ENCODE measurements at regions not wholly inside any gene's neighbourhood (a gene's known extent, or its start where the extent isn't known, plus 50 kb on each side); places are given as distances from the start of the nearest gene placed in this dataset.

DNA sequence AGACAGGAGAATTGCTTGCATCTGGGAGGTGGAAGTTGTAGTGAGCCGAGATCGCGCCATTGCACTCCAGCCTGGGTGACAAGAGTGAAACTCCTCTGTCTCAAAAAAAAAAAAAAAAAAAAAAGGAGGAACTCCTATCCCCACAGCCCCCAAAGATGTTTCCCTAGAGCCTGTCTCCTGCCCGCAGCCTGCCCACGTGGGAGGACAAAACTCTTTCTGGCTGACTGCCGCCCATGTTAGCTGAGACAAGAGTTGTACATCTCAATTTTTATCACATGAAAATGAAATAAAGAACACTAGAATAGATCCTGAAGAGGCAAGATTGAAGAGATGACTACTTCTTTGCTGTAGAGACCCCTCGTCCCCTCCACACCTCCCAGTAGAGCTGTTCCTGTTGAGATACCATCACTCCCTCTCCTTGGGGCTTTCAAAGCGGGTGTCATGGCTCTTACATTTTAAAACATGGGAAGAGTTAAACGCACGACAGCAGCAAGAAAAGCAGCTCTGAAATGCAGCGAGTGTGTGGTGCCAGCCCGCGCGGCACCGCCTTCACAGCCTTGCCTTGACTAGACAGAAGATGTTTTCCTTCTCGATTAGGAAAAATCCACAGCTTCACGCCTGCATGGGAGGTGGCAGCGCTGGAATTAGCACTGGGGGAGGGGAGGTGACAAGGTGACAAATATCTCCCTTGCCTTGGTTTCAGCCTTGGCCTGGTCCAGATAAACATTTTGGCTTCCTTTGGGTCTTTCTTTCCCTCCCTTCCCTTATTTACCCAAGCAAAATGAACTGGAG is 253.4 kb upstream of the CSF3R start:
- TF ChIP-seq, protein P1, sequence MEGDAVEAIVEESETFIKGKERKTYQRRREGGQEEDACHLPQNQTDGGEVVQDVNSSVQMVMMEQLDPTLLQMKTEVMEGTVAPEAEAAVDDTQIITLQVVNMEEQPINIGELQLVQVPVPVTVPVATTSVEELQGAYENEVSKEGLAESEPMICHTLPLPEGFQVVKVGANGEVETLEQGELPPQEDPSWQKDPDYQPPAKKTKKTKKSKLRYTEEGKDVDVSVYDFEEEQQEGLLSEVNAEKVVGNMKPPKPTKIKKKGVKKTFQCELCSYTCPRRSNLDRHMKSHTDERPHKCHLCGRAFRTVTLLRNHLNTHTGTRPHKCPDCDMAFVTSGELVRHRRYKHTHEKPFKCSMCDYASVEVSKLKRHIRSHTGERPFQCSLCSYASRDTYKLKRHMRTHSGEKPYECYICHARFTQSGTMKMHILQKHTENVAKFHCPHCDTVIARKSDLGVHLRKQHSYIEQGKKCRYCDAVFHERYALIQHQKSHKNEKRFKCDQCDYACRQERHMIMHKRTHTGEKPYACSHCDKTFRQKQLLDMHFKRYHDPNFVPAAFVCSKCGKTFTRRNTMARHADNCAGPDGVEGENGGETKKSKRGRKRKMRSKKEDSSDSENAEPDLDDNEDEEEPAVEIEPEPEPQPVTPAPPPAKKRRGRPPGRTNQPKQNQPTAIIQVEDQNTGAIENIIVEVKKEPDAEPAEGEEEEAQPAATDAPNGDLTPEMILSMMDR (conservative IDR thresholded peaks at IDR 0.05; ENCODE audit: low read depth, low read length) = no peak
- no peak for DNase-seq (ENCODE audit: low read depth)
- H3K4me3 ChIP-seq (ENCODE audit: low read length) = no peak overlapping the region

DNA sequence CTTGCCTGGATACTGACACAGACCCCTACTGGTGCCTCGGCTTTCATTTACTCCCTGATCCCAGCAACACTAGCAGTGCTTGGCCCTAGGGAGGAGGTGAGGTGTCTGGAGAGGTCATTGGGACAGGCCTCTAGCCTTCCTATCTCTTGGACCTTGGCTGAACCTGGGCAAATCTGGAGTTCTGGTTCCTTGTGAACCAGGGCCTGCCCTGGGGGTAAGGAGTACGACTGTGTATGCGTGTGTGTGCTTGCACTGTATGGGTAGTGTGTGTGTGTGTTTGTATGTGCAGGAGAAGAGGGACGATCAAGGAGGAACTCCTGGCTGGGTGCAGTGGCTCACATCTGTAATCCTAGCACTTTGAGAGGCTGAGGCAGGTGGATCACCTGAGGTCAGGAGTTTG is 252.7 kb upstream of the CSF3R start:
- TF ChIP-seq, protein P1 (conservative IDR thresholded peaks at IDR 0.05; ENCODE audit: low read depth, low read length) = no peak
- DNase-seq (ENCODE audit: low read depth) = no peak
- H3K4me3 ChIP-seq (ENCODE audit: low read length) = no peak overlapping the region

DNA sequence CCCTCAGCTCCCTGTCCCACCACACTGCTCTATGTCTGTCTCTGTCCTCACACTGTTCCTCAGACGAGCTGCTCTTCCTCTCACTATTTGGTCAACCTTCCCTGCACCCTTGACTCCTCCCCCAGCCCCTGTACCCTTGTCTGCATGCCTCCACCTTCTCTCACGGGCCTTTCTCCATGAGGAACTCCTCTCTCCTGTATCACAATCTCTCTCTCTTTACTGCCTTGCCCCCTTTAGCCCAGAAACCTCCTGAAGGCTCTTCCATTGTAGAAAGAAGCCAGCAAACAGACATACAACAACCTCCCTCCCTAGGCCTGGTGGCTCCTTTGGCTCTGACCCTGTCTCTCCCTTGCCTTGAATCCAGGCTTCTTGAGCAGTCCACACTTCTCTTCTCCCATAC is 251.6 kb upstream of the CSF3R start:
- no peak for DNase-seq (ENCODE audit: low read depth)
- H3K4me3 ChIP-seq (ENCODE audit: low read length) = no peak overlapping the region
- TF ChIP-seq, protein P1 (conservative IDR thresholded peaks at IDR 0.05; ENCODE audit: low read depth, low read length) = no peak

DNA sequence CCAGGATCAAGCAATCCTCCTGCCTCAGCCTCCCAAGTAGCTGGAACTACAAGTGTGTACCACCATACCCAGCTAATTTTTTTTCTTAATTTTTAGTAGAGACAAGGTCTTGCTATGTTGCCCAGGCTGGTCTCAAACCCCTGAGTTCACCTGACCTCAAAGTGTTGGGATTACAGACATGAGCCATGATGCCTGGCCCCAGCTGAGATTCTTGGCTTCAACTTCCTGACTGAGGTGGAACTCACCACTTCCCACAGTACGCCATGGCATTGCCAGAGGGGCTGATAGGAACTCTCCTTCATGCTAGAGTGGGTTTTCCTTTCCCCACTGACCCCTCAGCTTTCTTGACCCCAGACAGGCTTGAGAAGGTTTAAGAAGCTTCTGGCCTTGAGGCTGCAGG is 251.0 kb upstream of the CSF3R start:
- no peak for DNase-seq (ENCODE audit: low read depth)
- no peak overlapping the region for H3K4me3 ChIP-seq (ENCODE audit: low read length)
- TF ChIP-seq, protein P1 (conservative IDR thresholded peaks at IDR 0.05; ENCODE audit: low read depth, low read length) = no peak

DNA sequence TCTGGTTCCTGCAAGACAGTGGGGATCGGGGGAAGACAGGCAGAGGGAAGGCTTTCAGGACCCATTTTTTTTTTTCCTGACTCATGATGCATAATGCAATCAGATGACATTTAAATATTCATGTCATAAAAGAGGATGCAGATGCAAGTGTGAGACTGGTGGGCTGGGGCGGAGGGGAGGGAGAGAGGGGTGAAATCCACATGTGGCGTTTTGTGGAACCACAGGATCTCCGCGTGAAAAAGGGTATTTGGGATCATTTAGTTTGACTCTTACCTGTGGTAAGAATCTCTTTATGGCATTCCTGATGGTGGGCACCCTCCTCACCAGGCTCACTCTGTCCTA is 249.3 kb upstream of the CSF3R start:
- no peak for DNase-seq (ENCODE audit: low read depth)
- no peak overlapping the region for H3K4me3 ChIP-seq (ENCODE audit: low read length)
- TF ChIP-seq, protein P1 (conservative IDR thresholded peaks at IDR 0.05; ENCODE audit: low read depth, low read length) = no peak

DNA sequence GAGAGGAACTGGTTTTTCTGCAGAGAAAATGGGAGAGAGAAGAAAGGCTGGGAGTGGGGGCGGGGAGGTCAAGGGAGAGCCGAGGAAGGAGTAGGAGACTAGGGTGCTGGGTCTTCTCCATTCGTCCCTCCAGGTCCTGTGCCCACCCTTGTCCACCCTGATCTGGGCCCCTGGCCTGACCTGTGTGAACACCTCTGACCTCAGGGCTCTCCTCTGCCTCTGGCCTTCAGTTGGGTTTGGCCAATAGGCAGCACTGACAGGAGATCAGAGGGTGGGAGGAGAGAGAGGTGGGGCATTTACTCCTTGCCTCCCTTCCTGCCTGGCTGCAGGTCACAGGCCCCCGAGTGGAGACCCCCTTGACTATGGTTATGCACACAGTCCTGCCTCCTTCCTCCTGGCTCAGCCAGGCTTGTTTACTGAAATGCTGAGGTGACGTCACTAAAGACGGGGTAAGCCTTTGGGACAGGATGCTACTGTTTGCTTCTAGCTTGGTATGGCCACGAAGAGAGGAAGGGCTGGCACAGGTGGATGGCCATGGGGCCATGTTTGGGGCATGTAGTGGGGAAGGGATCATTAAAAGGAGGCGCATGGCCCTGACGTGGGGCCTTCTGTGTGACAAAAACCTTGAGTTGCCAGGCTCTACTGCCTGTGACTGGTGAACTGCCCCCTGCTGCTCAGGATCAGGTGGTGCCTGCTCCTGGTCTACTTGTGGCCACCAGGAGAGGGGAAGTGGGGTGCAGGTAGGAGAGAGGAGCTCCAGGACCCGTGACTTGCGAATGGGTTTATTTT is 248.7 kb upstream of the CSF3R start:
- TF ChIP-seq, protein P1 (conservative IDR thresholded peaks at IDR 0.05; ENCODE audit: low read depth, low read length) = no peak
- H3K4me3 ChIP-seq (ENCODE audit: low read length) = no peak overlapping the region
- no peak for DNase-seq (ENCODE audit: low read depth)

DNA sequence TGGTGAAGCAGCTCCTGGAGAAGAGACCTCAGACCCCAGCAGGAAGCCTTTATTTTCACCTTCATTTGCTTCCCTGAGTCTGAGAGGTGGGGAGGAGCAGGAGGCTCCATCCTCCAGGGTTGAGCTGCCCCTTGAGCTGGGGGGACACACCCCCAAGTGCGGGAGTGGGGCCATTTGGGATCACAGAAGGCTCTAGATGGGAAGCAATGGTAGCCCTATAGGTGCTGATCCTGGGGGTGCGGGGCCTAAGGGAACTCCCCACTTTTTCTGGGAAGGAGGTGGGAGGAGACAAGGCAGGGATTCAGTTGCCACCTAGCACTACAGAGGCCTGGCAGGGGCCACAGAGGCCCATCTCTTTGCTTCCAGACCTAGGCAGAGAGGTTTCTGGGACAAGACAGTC is 247.9 kb upstream of the CSF3R start:
- TF ChIP-seq, protein P1 (conservative IDR thresholded peaks at IDR 0.05; ENCODE audit: low read depth, low read length) = no peak
- H3K4me3 ChIP-seq (ENCODE audit: low read length) = no peak overlapping the region
- no peak for DNase-seq (ENCODE audit: low read depth)

Data from retinal pigment epithelial cell (primary cell).